Activated T-helper 2 cell treated with anti-CD3 and anti-CD28 coated beads, Interferon-gamma antibody, Interleukin-2, Interleukin-4, amounts not matched to agents 10 μg/mL and 5 μg/mL and 100 μg/mL, durations not matched to agents 14 hours and 24 hours and 36 hours (primary cell): ENCODE measurements at regions not wholly inside any gene's neighbourhood (a gene's known extent, or its start where the extent isn't known, plus 50 kb on each side); places are given as distances from the start of the nearest gene placed in this dataset.

ENCODE experiments used
- DNase-seq: peaks from one replicate; pipeline ENCODE4 v3.0.0; 2021; ENCODE audit warnings: low spot score
- H3K27ac Mint-ChIP-seq: one replicate; pipeline ENCODE4 v1.8.0; 2021; ENCODE audit warnings: mixed read lengths
- H3K27me3 Mint-ChIP-seq: one replicate; pipeline ENCODE4 v1.8.0; 2021; ENCODE audit warnings: low read depth, mixed read lengths
- H3K36me3 Mint-ChIP-seq: one replicate; pipeline ENCODE4 v1.8.0; 2021; ENCODE audit warnings: low read depth, mixed read lengths
- H3K4me1 Mint-ChIP-seq: one replicate; pipeline ENCODE4 v1.8.0; 2021; ENCODE audit warnings: low read depth, mixed read lengths
- H3K4me3 Mint-ChIP-seq: one replicate; pipeline ENCODE4 v1.8.0; 2021; ENCODE audit warnings: low read depth, mild to moderate bottlenecking, moderate library complexity, mixed read lengths
- H3K9me3 Mint-ChIP-seq: one replicate; pipeline ENCODE4 v1.8.0; 2021; ENCODE audit warnings: mixed read lengths
- intact Hi-C: fragments of 100-400 bp; cut with micrococcal nuclease; formaldehyde crosslinking; loops from one replicate; pipeline ENCODE4 v1.15.1; 2023

DNA sequence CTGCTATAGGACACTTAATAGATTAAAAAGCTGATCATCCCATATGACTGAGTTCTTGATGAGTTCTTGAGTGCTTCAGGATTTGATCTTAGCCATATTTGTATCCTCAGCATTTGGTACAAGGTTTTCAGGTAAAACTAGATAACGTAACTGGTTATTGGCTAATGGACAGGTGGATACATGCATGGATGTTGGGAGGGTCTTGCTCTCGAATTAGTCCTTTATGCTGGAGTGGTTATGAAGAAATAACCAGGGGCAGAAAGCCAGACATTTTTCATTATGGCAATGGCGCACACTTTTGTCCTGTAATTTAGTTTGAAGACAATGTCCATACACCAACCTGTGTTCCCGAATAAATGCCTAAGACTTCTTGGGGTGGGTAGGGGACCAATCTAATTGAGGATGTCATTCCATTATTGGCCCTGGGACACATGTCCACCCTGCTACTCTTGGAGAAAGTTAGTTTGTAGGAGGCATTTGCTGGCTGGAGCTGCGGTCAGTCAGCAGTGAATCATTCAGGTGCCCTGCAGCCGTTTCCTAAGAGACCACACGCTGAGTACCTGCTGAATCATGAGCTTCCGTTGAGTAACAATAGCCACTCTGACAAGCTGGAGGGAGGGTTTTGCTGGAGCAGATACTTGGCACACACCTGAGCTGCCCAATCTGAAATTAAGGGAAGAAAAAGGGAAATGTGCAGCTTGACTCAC, 194.4 kb downstream of the FOXA2 start:
- intact Hi-C loops = no loop called here
- H3K9me3 Mint-ChIP-seq = no peaks in the 10 kb centered on the region
- no peaks in the 10 kb centered on the region for H3K4me1 Mint-ChIP-seq
- H3K27ac Mint-ChIP-seq = no peak overlapping the region
- no peaks in the 10 kb centered on the region for H3K27me3 Mint-ChIP-seq
- DNase-seq = no peak
- no peaks in the 10 kb centered on the region for H3K36me3 Mint-ChIP-seq
- H3K4me3 Mint-ChIP-seq = no peak overlapping the region

GRCh38 chr20:22387452-22387851, 196.9 kb downstream of the FOXA2 start:
- Mint-ChIP-seq H3K9me3 (no peaks in the 10 kb centered on the region), H3K27ac (no peak overlapping the region), H3K27me3 (no peaks in the 10 kb centered on the region), H3K36me3 (no peaks in the 10 kb centered on the region), H3K4me3 (no peak overlapping the region), H3K4me1 (no peaks in the 10 kb centered on the region)
- no peak for DNase-seq
- intact Hi-C loops = no loop called here

- Mint-ChIP-seq H3K9me3 (no peaks in the 10 kb centered on the region), H3K27ac (no peak overlapping the region), H3K4me3 (no peak overlapping the region), H3K36me3 (no peaks in the 10 kb centered on the region), H3K27me3 (no peaks in the 10 kb centered on the region), H3K4me1 (no peaks in the 10 kb centered on the region)
- intact Hi-C loops = no loop called here
- no peak for DNase-seq
These were observed 198.1 kb downstream of the FOXA2 start for GRCh38 chr20:22386306-22386623.

DNA sequence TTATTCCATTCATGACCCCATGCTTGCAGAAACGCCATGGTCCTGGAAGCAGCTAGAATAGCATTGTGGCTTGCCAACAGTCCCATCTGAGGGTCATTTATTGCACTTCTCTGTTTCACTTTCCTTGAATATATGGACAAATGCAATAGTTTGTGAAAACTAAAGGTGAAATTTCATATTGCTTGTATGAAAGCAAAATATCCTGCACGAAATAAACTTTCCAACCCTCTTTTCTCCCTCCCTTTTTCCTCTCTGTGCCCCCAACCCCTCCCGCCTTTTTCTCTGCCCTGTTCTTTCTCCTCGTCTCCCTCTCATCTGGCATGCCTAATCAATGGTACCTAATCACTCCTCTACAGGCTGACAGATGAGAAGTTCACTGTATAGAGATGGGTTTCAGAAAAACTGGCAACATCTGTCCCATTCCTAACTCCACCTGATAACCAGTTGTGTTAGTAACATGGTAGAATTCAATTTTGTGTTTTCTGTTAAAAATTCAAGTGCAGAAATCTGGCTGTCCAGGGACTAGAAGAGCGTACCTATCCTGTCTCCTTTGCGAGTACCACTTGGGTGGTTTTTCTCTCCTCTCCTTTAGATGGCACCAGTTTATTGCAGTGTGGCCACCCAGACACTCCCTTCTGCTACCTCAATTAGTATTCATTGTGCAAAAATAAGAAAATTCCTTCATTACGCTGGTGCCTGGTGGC, 198.6 kb downstream of the FOXA2 start:
- H3K27me3 Mint-ChIP-seq = no peaks in the 10 kb centered on the region
- H3K27ac Mint-ChIP-seq = no peak overlapping the region
- no peak overlapping the region for H3K4me3 Mint-ChIP-seq
- intact Hi-C loops = no loop called here
- no peak for DNase-seq
- no peaks in the 10 kb centered on the region for H3K4me1 Mint-ChIP-seq
- H3K9me3 Mint-ChIP-seq = no peaks in the 10 kb centered on the region
- H3K36me3 Mint-ChIP-seq = no peaks in the 10 kb centered on the region

- intact Hi-C loops = no loop called here
These were observed 199.4 kb downstream of the FOXA2 start for GRCh38 chr20:22384978-22385377.

GRCh38 chr20:22383156-22383555, 201.2 kb downstream of the FOXA2 start:
- Mint-ChIP-seq H3K36me3 (no peaks in the 10 kb centered on the region), H3K4me1 (no peaks in the 10 kb centered on the region)

More at GRCh38 chr20:22384978-22385377, 199.4 kb downstream of the FOXA2 start:
- DNase-seq = no peak
- Mint-ChIP-seq H3K9me3 (no peaks in the 10 kb centered on the region), H3K4me3 (no peak overlapping the region), H3K27ac (no peak overlapping the region), H3K27me3 (no peaks in the 10 kb centered on the region), H3K36me3 (no peaks in the 10 kb centered on the region), H3K4me1 (no peaks in the 10 kb centered on the region)

GRCh38 chr20:22382742-22383141, 201.6 kb downstream of the FOXA2 start:
- no peaks in the 10 kb centered on the region for H3K27me3 Mint-ChIP-seq
- H3K4me1 Mint-ChIP-seq = no peaks in the 10 kb centered on the region
- intact Hi-C loops = no loop called here
- no peaks in the 10 kb centered on the region for H3K9me3 Mint-ChIP-seq
- H3K4me3 Mint-ChIP-seq = no peak overlapping the region
- H3K36me3 Mint-ChIP-seq = no peaks in the 10 kb centered on the region
- no peak for DNase-seq
- no peak overlapping the region for H3K27ac Mint-ChIP-seq

More at GRCh38 chr20:22383156-22383555, 201.2 kb downstream of the FOXA2 start:
- Mint-ChIP-seq H3K9me3 (no peaks in the 10 kb centered on the region), H3K27me3 (no peaks in the 10 kb centered on the region), H3K27ac (no peak overlapping the region), H3K4me3 (no peak overlapping the region)
- DNase-seq = no peak
- intact Hi-C loops = no loop called here

GRCh38 chr20:22381812-22382416, 202.5 kb downstream of the FOXA2 start:
- no peaks in the 10 kb centered on the region for H3K27me3 Mint-ChIP-seq
- no peak for DNase-seq
- intact Hi-C loops = no loop called here
- H3K4me1 Mint-ChIP-seq = no peaks in the 10 kb centered on the region
- H3K4me3 Mint-ChIP-seq = no peak overlapping the region
- no peaks in the 10 kb centered on the region for H3K36me3 Mint-ChIP-seq
- H3K27ac Mint-ChIP-seq = no peak overlapping the region
- H3K9me3 Mint-ChIP-seq = no peaks in the 10 kb centered on the region

GRCh38 chr20:22379472-22379871, 204.9 kb downstream of the FOXA2 start:
- Mint-ChIP-seq H3K4me3 (no peak overlapping the region), H3K27me3 (no peaks in the 10 kb centered on the region), H3K9me3 (no peaks in the 10 kb centered on the region), H3K27ac (no peak overlapping the region), H3K4me1 (no peaks in the 10 kb centered on the region), H3K36me3 (no peaks in the 10 kb centered on the region)
- DNase-seq = no peak
- intact Hi-C loops = no loop called here

- Mint-ChIP-seq H3K4me1 (no peaks in the 10 kb centered on the region), H3K36me3 (no peaks in the 10 kb centered on the region)
- intact Hi-C loops = no loop called here
These were observed 209.4 kb downstream of the FOXA2 start for GRCh38 chr20:22374678-22375590.

DNA sequence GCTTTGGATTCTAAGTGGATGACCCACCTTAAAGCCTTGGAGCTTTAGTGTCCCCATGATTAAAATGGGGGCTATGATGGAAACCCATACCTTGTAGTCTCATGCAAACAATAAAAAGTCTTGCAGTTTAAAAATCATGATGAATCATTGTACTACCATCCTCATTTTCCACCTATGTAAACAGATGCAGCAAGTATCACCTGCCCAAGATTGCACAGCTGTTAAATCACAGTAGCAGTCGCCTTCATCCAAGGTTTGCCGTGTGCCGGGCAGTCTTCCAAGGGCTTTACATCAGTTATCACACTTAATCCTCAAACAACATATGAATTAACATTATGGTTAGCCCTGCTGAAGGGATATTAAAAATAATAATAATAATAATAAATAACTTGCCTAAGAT, 210.3 kb downstream of the FOXA2 start:
- Mint-ChIP-seq H3K4me1 (no peaks in the 10 kb centered on the region), H3K9me3 (no peaks in the 10 kb centered on the region), H3K27ac (no peak overlapping the region), H3K36me3 (no peaks in the 10 kb centered on the region), H3K4me3 (no peak overlapping the region), H3K27me3 (no peaks in the 10 kb centered on the region)
- intact Hi-C loops = no loop called here
- DNase-seq = no peak

More at GRCh38 chr20:22374678-22375590, 209.4 kb downstream of the FOXA2 start:
- no peaks in the 10 kb centered on the region for H3K27me3 Mint-ChIP-seq
- H3K4me3 Mint-ChIP-seq = no peak overlapping the region
- no peak for DNase-seq
- no peak overlapping the region for H3K27ac Mint-ChIP-seq
- H3K9me3 Mint-ChIP-seq = no peaks in the 10 kb centered on the region

GRCh38 chr20:22373164-22373895, 211.0 kb downstream of the FOXA2 start:
- H3K9me3 Mint-ChIP-seq = no peaks in the 10 kb centered on the region
- no peaks in the 10 kb centered on the region for H3K27me3 Mint-ChIP-seq
- no peaks in the 10 kb centered on the region for H3K36me3 Mint-ChIP-seq
- DNase-seq = no peak
- intact Hi-C loops = no loop called here
- no peaks in the 10 kb centered on the region for H3K4me1 Mint-ChIP-seq
- no peak overlapping the region for H3K4me3 Mint-ChIP-seq
- no peak overlapping the region for H3K27ac Mint-ChIP-seq
